BLaER1 (cell line): ENCODE measurements at regions not wholly inside any gene's neighbourhood (a gene's known extent, or its start where the extent isn't known, plus 50 kb on each side); places are given as distances from the start of the nearest gene placed in this dataset.

Source experiments
- H3K27ac ChIP-seq: shearing (Covaris generic); formaldehyde crosslinking; 2 replicates; pipeline ENCODE4 v1.8.1; 2022
- H3K27me3 ChIP-seq: shearing (Covaris generic); formaldehyde crosslinking; 2 replicates; pipeline ENCODE4 v1.8.1; 2022
- H3K36me3 ChIP-seq: shearing (Covaris generic); formaldehyde crosslinking; 2 replicates; pipeline ENCODE4 v1.8.1; 2022
- H3K4me1 ChIP-seq: shearing (Covaris generic); formaldehyde crosslinking; 2 replicates; pipeline ENCODE4 v1.8.1; 2022
- H3K4me2 ChIP-seq: shearing (Covaris generic); formaldehyde crosslinking; 2 replicates; pipeline ENCODE4 v1.8.1; 2022
- H3K4me3 ChIP-seq: shearing (Covaris generic); formaldehyde crosslinking; 2 replicates; pipeline ENCODE4 v1.8.1; 2022
- H3K9ac ChIP-seq: shearing (Covaris generic); formaldehyde crosslinking; 2 replicates; pipeline ENCODE4 v1.8.1; 2022
- H3K9me3 ChIP-seq: shearing (Covaris generic); formaldehyde crosslinking; 2 replicates; pipeline ENCODE4 v1.8.1; 2022
- H4K20me1 ChIP-seq: shearing (Covaris generic); formaldehyde crosslinking; 2 replicates; pipeline ENCODE4 v1.8.1; 2022
- Cebpa-rat ChIP-seq: shearing (Covaris generic); IDR thresholded peaks from 2 replicates; pipeline ENCODE4 v1.8.1; 2022

DNA sequence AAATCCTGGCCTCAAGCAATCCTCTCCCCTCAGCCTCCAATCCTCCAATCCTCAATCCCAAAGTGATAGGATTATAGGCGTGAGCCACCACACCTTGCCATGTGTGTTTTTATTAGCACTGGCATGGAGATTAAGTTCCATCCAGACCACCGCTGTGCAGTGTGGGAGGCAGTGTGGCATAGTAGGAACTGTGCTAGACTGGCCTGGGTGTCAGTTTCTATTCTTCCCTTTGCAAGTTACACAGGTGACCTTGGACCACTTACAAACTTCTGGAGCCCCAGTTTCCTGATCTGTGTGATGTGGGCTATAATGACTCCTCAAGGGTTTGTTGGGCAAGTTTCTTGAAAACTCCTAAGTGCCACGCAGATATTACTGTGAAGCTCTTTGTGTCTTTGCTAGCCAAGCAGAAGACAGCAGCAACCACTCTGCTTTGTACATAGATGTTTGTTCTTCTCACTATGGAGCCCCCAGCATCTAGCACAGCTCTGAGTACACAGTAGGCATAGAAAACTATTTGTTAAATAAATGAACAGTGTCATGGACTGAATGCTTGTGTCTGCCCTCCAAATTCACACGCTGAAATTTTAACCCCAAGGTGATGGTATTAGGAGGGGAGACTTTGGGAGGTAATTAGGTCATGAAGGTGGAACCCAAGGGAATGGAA, 93.0 kb downstream of the LBH start:
- peaks cover 8% of the 10 kb centered on the region for H3K9me3 ChIP-seq
- H3K4me2 ChIP-seq, result peak overlapping the region; percentile 59
- H3K4me1 ChIP-seq, result peaks cover 55% of the 10 kb centered on the region
- no peaks in the 10 kb centered on the region for H3K36me3 ChIP-seq
- no peaks in the 10 kb centered on the region for H4K20me1 ChIP-seq
- H3K27ac ChIP-seq, result peak overlapping the region; percentile 4; the same call in 1 of the 2 replicates
- no peak overlapping the region for H3K9ac ChIP-seq
- TF ChIP-seq Cebpa-rat, result no peak
- no peak overlapping the region for H3K4me3 ChIP-seq
- no peaks in the 10 kb centered on the region for H3K27me3 ChIP-seq

GRCh38 chr2:30325600-30326328, 94.4 kb downstream of the LBH start:
- no peaks in the 10 kb centered on the region for H3K27me3 ChIP-seq
- H3K36me3 ChIP-seq, result no peaks in the 10 kb centered on the region
- H3K9me3 ChIP-seq, result peaks cover 22% of the 10 kb centered on the region
- peak overlapping the region; percentile 49 for H3K4me2 ChIP-seq
- H3K27ac ChIP-seq, result peak overlapping the region; percentile 35; the same call in 1 of the 2 replicates
- 0 out of 2 replicates have a peak overlapping the region, but pooled peaks have one; percentile 27 for H3K9ac ChIP-seq
- TF ChIP-seq Cebpa-rat, result no peak
- H4K20me1 ChIP-seq, result no peaks in the 10 kb centered on the region
- no peak overlapping the region for H3K4me3 ChIP-seq
- peaks cover 55% of the 10 kb centered on the region for H3K4me1 ChIP-seq

DNA sequence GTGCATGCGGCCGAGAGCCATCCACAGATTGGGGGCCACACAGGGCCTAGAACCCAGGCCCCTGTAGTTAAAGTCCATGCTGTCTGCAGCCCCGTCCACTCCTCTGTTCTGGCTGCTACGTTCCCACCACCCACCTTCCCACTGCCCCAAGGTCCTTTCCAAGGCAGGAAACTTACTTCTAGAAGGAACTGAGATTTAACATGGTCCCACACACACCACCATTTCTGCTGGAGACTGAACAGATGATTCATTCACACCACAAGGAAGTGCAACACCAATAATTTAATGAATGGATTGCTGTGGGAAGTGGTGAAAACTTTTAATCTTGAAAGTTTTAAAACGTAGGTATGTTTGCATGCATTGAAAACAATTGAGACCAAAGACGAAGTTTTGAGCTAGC, 95.2 kb downstream of the LBH start:
- H3K4me3 ChIP-seq, result no peak overlapping the region
- H4K20me1 ChIP-seq, result no peaks in the 10 kb centered on the region
- H3K9me3 ChIP-seq, result peaks cover 22% of the 10 kb centered on the region
- H3K27ac ChIP-seq, result peak overlapping the region; percentile 26; the same call in 1 of the 2 replicates
- no peak for TF ChIP-seq Cebpa-rat
- no peaks in the 10 kb centered on the region for H3K36me3 ChIP-seq
- H3K4me2 ChIP-seq, result no peak overlapping the region
- H3K9ac ChIP-seq, result no peak overlapping the region
- H3K4me1 ChIP-seq, result peaks cover 47% of the 10 kb centered on the region
- no peaks in the 10 kb centered on the region for H3K27me3 ChIP-seq

DNA sequence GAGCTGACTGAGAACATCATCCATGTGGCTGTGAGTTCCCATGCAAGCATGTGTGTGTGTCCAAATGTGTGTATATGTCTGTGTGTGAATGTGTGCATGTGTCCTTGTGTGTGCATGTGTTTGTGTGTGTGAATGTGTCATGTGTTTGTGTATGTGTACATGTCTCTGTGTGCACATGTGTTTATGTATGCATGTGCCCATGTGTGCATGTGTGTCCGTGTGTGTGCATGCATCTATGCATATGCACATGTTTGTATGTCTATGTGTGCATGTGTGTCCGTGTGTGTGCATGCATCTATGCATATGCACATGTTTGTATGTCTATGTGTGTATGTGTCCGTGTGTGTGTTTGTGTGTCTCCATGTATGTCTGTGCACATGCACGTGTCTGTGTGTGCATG, 99.7 kb downstream of the LBH start:
- H4K20me1 ChIP-seq, result no peaks in the 10 kb centered on the region
- TF ChIP-seq Cebpa-rat, result no peak
- no peak overlapping the region for H3K4me2 ChIP-seq
- peaks cover 22% of the 10 kb centered on the region for H3K9me3 ChIP-seq
- H3K4me3 ChIP-seq, result no peak overlapping the region
- H3K36me3 ChIP-seq, result no peaks in the 10 kb centered on the region
- no peak overlapping the region for H3K27ac ChIP-seq
- H3K27me3 ChIP-seq, result no peaks in the 10 kb centered on the region
- peaks cover 36% of the 10 kb centered on the region for H3K4me1 ChIP-seq
- no peak overlapping the region for H3K9ac ChIP-seq

GRCh38 chr2:30331869-30332268, 100.5 kb downstream of the LBH start:
- H3K9me3 ChIP-seq, result peaks cover 22% of the 10 kb centered on the region
- no peak overlapping the region for H3K4me3 ChIP-seq
- H4K20me1 ChIP-seq, result no peaks in the 10 kb centered on the region
- H3K27ac ChIP-seq, result no peak overlapping the region
- no peaks in the 10 kb centered on the region for H3K27me3 ChIP-seq
- no peak overlapping the region for H3K9ac ChIP-seq
- H3K4me2 ChIP-seq, result no peak overlapping the region
- no peak for TF ChIP-seq Cebpa-rat
- H3K4me1 ChIP-seq, result peaks cover 40% of the 10 kb centered on the region
- H3K36me3 ChIP-seq, result no peaks in the 10 kb centered on the region

DNA sequence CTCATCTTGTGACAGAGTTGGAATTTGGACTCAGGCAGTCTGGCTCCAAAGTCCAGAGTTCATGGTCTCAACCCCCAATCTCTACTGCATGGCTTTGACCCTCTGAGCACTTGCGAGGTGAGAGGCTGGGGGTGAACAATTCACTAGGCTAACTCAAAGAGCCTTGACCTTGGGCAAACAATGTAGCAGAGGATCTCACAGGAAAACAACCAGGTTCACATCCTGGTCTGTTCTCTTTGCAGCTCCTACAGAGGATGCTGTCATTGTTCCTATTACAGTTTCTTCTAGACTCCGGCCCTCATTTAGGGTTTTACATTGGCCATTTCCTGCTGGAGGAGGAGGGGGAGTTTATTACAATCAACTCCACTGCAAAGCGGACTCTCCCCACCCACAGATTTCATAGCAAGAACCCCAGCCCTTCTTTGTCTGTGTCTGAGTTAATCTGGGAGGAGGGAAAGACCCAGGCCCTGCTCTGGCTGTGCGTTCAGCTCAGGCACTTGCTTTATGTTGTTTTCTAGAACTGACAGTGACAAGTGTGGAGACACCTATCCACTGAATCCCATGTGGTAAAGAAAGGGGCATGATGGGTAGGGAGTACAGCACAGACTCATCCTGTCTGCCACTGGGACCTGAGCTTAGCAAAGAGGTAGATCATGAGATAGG, 101.6 kb downstream of the LBH start:
- Histone ChIP-seq H3K27ac (no peak overlapping the region), H3K4me3 (no peak overlapping the region), H3K4me1 (peaks cover 50% of the 10 kb centered on the region), H3K9me3 (peaks cover 22% of the 10 kb centered on the region), H4K20me1 (no peaks in the 10 kb centered on the region), H3K36me3 (no peaks in the 10 kb centered on the region), H3K4me2 (no peak overlapping the region), H3K9ac (no peak overlapping the region), H3K27me3 (no peaks in the 10 kb centered on the region)
- TF ChIP-seq Cebpa-rat, result no peak

DNA sequence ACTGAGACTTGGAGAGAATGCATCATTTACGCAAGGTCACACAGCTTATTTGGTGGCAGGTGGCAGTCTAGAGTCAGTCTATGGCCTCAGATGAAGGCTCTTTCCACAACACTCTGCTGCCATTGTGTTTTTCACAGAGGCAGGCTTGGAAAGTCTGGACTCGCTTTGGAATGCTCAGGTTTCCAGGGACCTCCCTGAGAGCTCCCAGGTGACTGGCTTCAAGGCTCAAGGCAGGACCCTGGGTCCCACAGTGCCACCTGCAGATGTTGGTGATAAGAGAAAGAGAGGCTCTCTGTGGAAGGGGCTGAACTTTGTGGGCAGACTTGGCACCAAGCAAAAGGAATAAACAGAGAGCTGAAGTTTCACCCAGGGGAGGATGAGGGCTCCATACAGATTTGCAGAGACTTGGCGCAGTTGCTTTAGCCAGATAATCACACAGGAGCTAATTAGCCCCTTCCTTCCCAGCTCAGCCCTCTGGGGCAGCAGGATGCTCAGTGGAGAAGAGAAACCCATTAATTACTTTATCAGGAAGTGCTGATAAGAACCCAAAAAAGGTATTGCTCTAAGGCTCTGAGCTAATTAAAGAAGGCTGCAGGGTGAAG, 103.5 kb downstream of the LBH start:
- no peak overlapping the region for H3K4me3 ChIP-seq
- TF ChIP-seq Cebpa-rat, result no peak
- no peaks in the 10 kb centered on the region for H3K27me3 ChIP-seq
- peaks cover 9% of the 10 kb centered on the region for H3K9me3 ChIP-seq
- peak overlapping the region; percentile 57 for H3K27ac ChIP-seq
- no peaks in the 10 kb centered on the region for H3K36me3 ChIP-seq
- H3K9ac ChIP-seq, result peak overlapping the region; percentile 17; the same call in 1 of the 2 replicates
- no peaks in the 10 kb centered on the region for H4K20me1 ChIP-seq
- peak overlapping the region; percentile 81 for H3K4me2 ChIP-seq
- H3K4me1 ChIP-seq, result peaks cover 67% of the 10 kb centered on the region

DNA sequence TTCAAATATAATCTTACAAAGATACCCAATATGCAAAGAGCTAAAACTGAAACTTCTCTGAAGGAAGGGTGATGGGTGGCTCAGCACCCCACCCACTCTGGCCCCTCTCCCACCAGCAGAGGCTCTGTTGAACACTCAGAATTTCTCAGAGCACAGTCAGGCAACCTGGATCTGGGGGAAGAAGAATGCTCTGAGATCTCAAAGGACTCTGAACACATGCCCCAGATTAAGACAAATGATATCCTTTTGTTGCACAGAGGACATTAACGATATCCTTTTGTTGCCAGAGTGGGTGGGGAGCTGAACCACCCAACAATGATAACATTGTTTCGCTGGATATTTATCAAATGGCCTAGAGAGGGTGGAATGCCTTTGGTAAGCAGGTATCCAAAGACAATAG, 104.8 kb downstream of the LBH start:
- Histone ChIP-seq H3K27ac (peak overlapping the region; percentile 69), H3K4me1 (peaks cover 67% of the 10 kb centered on the region), H3K4me3 (no peak overlapping the region)

DNA sequence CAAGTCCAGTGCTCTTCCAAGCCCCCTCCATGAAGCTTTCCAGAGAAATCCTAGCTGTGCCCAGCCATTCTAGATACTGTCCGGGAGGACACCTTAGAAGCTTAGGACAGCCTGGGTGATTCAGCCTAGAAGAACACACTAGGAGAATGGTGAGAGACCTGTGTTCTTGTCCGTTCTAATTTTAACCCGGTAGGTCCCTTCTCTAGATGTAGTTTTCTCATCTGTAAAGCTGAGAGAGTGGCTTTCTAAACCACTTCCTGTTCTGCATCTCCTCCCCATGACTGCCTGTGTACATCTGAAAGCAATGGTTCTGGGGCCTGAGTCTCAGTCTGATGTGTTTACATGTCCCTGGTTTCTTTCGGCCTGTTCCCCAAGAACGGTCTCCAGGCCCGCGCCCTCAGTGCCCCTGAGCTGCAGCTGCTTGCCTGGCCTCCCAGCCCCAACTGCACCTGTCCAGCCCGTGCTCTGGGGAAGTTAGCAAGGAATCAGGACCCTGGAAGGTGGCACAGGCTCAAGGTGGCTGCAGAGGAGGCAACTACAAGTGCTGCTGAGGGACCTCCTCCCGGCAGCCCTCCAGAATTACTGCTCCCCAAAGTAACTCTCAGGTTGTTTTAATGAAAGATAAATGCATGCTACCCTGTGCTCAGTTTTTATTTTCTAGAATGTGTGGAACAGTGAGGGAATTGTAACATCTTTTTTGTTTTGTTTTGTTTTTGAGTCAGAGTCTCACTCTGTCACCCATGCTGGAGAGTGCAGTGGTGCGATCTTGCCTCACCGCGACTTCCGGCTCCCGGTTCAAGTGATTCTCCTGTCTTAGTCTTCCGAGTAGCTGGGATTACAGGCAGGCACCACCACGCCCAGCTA, 105.9 kb downstream of the LBH start:
- Histone ChIP-seq H4K20me1 (no peaks in the 10 kb centered on the region), H3K4me3 (peak overlapping the region; percentile 33; the same call in 1 of the 2 replicates), H3K27me3 (no peaks in the 10 kb centered on the region), H3K9me3 (peaks cover 11% of the 10 kb centered on the region), H3K4me1 (peaks cover 67% of the 10 kb centered on the region), H3K27ac (peak overlapping the region; percentile 69), H3K4me2 (peak overlapping the region; percentile 81), H3K36me3 (no peaks in the 10 kb centered on the region), H3K9ac (peak overlapping the region; percentile 50; the same call in 1 of the 2 replicates)
- no peak for TF ChIP-seq Cebpa-rat

More for the DNA sequence above, 104.8 kb downstream of the LBH start:
- Histone ChIP-seq H3K9me3 (0 out of 2 replicates have a peak, but pooled peaks cover under 1% of the 10 kb centered on the region), H4K20me1 (no peaks in the 10 kb centered on the region), H3K9ac (no peak overlapping the region), H3K4me2 (peak overlapping the region; percentile 81), H3K36me3 (no peaks in the 10 kb centered on the region), H3K27me3 (no peaks in the 10 kb centered on the region)
- no peak for TF ChIP-seq Cebpa-rat
